ENCODE measurements at regions not wholly inside any gene's neighbourhood (a gene's known extent, or its start where the extent isn't known, plus 50 kb on each side); places are given as distances from the start of the nearest gene placed in this dataset.

DNA sequence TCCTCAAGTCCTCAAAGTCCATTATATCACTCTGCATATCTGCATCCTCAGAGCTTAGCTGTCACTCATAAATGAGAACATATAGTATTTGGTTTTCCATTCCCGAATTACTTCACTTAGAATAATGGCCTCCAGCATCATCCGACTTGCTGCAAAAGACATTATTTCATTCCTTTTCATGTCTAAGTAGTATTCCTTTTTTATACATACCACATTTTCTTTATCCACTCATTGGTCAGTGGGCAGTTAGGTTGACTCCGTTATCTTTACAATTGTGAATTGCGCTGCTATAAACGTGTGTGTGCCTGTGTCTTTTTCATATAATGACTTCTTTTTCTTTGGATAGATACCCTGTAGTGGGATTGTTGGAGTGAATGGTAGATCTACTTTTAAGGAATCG is 117.2 kb downstream of the OR2K2 start:
- TF ChIP-seq, protein P1, sequence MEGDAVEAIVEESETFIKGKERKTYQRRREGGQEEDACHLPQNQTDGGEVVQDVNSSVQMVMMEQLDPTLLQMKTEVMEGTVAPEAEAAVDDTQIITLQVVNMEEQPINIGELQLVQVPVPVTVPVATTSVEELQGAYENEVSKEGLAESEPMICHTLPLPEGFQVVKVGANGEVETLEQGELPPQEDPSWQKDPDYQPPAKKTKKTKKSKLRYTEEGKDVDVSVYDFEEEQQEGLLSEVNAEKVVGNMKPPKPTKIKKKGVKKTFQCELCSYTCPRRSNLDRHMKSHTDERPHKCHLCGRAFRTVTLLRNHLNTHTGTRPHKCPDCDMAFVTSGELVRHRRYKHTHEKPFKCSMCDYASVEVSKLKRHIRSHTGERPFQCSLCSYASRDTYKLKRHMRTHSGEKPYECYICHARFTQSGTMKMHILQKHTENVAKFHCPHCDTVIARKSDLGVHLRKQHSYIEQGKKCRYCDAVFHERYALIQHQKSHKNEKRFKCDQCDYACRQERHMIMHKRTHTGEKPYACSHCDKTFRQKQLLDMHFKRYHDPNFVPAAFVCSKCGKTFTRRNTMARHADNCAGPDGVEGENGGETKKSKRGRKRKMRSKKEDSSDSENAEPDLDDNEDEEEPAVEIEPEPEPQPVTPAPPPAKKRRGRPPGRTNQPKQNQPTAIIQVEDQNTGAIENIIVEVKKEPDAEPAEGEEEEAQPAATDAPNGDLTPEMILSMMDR (conservative IDR thresholded peaks at IDR 0.05; ENCODE audit: low read depth, low read length), result no peak
- TF ChIP-seq, protein P2, sequence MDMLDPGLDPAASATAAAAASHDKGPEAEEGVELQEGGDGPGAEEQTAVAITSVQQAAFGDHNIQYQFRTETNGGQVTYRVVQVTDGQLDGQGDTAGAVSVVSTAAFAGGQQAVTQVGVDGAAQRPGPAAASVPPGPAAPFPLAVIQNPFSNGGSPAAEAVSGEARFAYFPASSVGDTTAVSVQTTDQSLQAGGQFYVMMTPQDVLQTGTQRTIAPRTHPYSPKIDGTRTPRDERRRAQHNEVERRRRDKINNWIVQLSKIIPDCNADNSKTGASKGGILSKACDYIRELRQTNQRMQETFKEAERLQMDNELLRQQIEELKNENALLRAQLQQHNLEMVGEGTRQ (IDR thresholded peaks at IDR 0.05; ENCODE audit: low read depth, low read length), result no peak
- TF ChIP-seq RAD21 (IDR thresholded peaks at IDR 0.05; ENCODE audit: low read length) (no peak), CEBPB (IDR thresholded peaks at IDR 0.05; ENCODE audit: low read depth, low read length) (no peak), MAFK (IDR thresholded peaks at IDR 0.05; ENCODE audit: low read depth, low read length) (no peak), POLR2A (IDR thresholded peaks at IDR 0.05; ENCODE audit: low read depth, low read length) (no peak), FOS (IDR thresholded peaks at IDR 0.05; ENCODE audit: low read depth, low read length) (no peak), MXI1 (IDR thresholded peaks at IDR 0.05; ENCODE audit: borderline replicate concordance, low read depth, low read length) (no peak), BHLHE40 (IDR thresholded peaks at IDR 0.05; ENCODE audit: low read depth, low read length) (no peak), SMC3 (IDR thresholded peaks at IDR 0.05; ENCODE audit: low read depth, low read length) (no peak), RCOR1 (IDR thresholded peaks at IDR 0.05; ENCODE audit: insufficient replicate concordance, low read length) (no peak), RFX5 (IDR thresholded peaks at IDR 0.05; ENCODE audit: low read depth, low read length) (no peak), NFE2L2 (IDR thresholded peaks at IDR 0.05; ENCODE audit: low read depth, low read length) (no peak)

All from IMR-90 (cell line).